HepG2 (cell line): ENCODE measurements at regions not wholly inside any gene's neighbourhood (a gene's known extent, or its start where the extent isn't known, plus 50 kb on each side); places are given as distances from the start of the nearest gene placed in this dataset.

Experiments used
- ATAC-seq: fragments of 200-7000 bp; cut with Tn5 transposase; 3 replicates; pipeline ENCODE4 v1.9.1; 2020; ENCODE audit warnings: mild to moderate bottlenecking, moderate library complexity
- BruUV-seq: library from RNA; stranded (reverse); fragments of 400-500 nt; replicated peaks from 2 replicates; lab custom pipeline; 2021; lab: Mats Ljungman, UMichigan
- CTCF ChIA-PET: fragments of 300-600 bp; formaldehyde crosslinking; extraction: SDS; loops from one replicate; lab custom pipeline; 2021; ENCODE audit warnings: low total read pairs, inconsistent platforms, low intra/inter-chr PET ratio; lab: Yijun Ruan, JAX
- POLR2A ChIA-PET: fragments of 350-600 bp; sonication (Branson Sonifier 250); formaldehyde crosslinking; loops from one replicate; lab custom pipeline; 2020; ENCODE audit warnings: antibody characterized with exemption, inconsistent platforms; lab: Yijun Ruan, JAX
- DNase-seq: peaks from one replicate; pipeline ENCODE4 v3.0.0-alpha.2; 2015; ENCODE audit warnings: low spot score
- FAIRE-seq: peaks from 3 replicates; lab custom pipeline; 2011; peaks lifted over from hg19 to GRCh38; lab: Jason Lieb, UNC
- H2AFZ ChIP-seq: one replicate; pipeline ENCODE4 v1.6.1; 2011; ENCODE audit warnings: low read length, inconsistent platforms
- H3K27ac ChIP-seq: fragments of 300-600 bp; 3 replicates; pipeline ENCODE4 v1.8.0; 2011; ENCODE audit warnings: mixed run types, mild to moderate bottlenecking, mixed read lengths, low read length, inconsistent platforms; ENCODE audit not compliant: insufficient read depth; ENCODE audit errors: extremely low read length
- H3K27me3 ChIP-seq, 2 experiments: fragments of 200-600 bp in 1 of 2; 2 replicates in 1 of 2; 3 replicates in 1 of 2; pipeline versions ENCODE4 v1.6.0 to v1.8.0; 2011; ENCODE audit warnings: low read length in 2 of 2, mild to moderate bottlenecking in 2 of 2, moderate library complexity in 2 of 2, inconsistent platforms in 1 of 2; ENCODE audit not compliant: insufficient read depth in 2 of 2, control insufficient read depth in 1 of 2
- H3K36me3 ChIP-seq, 2 experiments: fragments of 200-600 bp in 1 of 2; replicated peaks in 1 of 2; 2 replicates in 1 of 2; 3 replicates in 1 of 2; pipeline versions ENCODE4 v1.5.1 to v1.8.0; 2011; ENCODE audit warnings: low read length in 2 of 2, inconsistent platforms in 1 of 2; ENCODE audit not compliant: insufficient read depth in 2 of 2, control insufficient read depth in 1 of 2
- H3K4me1 ChIP-seq: 2 replicates; pipeline ENCODE4 v1.5.1; 2012; ENCODE audit warnings: low read length, inconsistent platforms; ENCODE audit not compliant: insufficient read depth
- H3K4me2 ChIP-seq: 2 replicates; pipeline ENCODE4 v1.6.0; 2011; ENCODE audit warnings: low read depth, low read length, inconsistent platforms
- H3K4me3 ChIP-seq, 3 experiments: fragments of 200-600 bp in 1 of 3; sonication (generic), shearing (Covaris generic) in 1 of 3; replicated peaks in 1 of 3; 2 replicates each; pipeline ENCODE4 v1.5.1; 2011 to 2016; ENCODE audit warnings: low read length in 3 of 3, inconsistent platforms in 2 of 3, low read depth in 2 of 3, mild to moderate bottlenecking in 2 of 3, control low read depth in 1 of 3, mixed read lengths in 1 of 3; ENCODE audit not compliant: insufficient read depth in 1 of 3
- H3K79me2 ChIP-seq: one replicate; pipeline ENCODE4 v1.6.1; 2011; ENCODE audit warnings: low read length, inconsistent platforms; ENCODE audit not compliant: insufficient read depth
- H3K9ac ChIP-seq: 2 replicates; pipeline ENCODE4 v1.6.0; 2011; ENCODE audit warnings: mild to moderate bottlenecking, low read depth, low read length, inconsistent platforms; ENCODE audit not compliant: insufficient read depth
- H3K9me3 ChIP-seq: 2 replicates; pipeline ENCODE4 v1.5.1; 2012; ENCODE audit warnings: mild to moderate bottlenecking, low read length
- H4K20me1 ChIP-seq: 2 replicates; pipeline ENCODE4 v1.6.0; 2011; ENCODE audit warnings: inconsistent platforms, mild to moderate bottlenecking, low read length, moderate library complexity; ENCODE audit not compliant: insufficient read depth
- HDAC1 ChIP-seq: sonication (generic); formaldehyde crosslinking; IDR thresholded peaks from 2 replicates; pipeline ENCODE4 v1.5.1; 2020; ENCODE audit warnings: mild to moderate bottlenecking, missing genetic modification reagents
- SALL2 ChIP-seq: sonication (generic); formaldehyde crosslinking; IDR thresholded peaks from 2 replicates; pipeline ENCODE4 v1.8.1; 2023; ENCODE audit warnings: mild to moderate bottlenecking, missing genetic modification reagents, inconsistent platforms
- SMARCC2 ChIP-seq: fragments of 450-650 bp; IDR thresholded peaks from 2 replicates; pipeline ENCODE4 v1.6.1; 2017; ENCODE audit warnings: antibody characterized with exemption, mild to moderate bottlenecking
- TEAD3 ChIP-seq: optimal IDR thresholded peaks from 2 replicates; pipeline ENCODE3; 2016; ENCODE audit warnings: borderline replicate concordance
- ZFP62 ChIP-seq: sonication (generic); formaldehyde crosslinking; IDR thresholded peaks from 2 replicates; pipeline ENCODE4 v1.4.0; 2020; ENCODE audit warnings: missing genetic modification reagents
- ZIK1 ChIP-seq: sonication (generic); formaldehyde crosslinking; IDR thresholded peaks from 2 replicates; pipeline ENCODE4 v1.5.0; 2020; ENCODE audit warnings: mild to moderate bottlenecking, low read depth, missing genetic modification reagents, borderline replicate concordance
- ZNF441 ChIP-seq: sonication (generic); formaldehyde crosslinking; IDR thresholded peaks from 2 replicates; pipeline ENCODE4 v1.7.0; 2021; ENCODE audit warnings: missing genetic modification reagents, borderline replicate concordance
- ZNF558 ChIP-seq: sonication (generic); formaldehyde crosslinking; IDR thresholded peaks from 2 replicates; pipeline ENCODE4 v1.9.0; 2022; ENCODE audit warnings: mild to moderate bottlenecking, missing genetic modification reagents, borderline replicate concordance
- ZNF782 ChIP-seq: sonication (generic); formaldehyde crosslinking; IDR thresholded peaks from 2 replicates; pipeline ENCODE4 v1.4.0; 2020; ENCODE audit warnings: missing genetic modification reagents, mild to moderate bottlenecking, borderline replicate concordance
- ZSCAN25 ChIP-seq: sonication (generic); formaldehyde crosslinking; IDR thresholded peaks from 2 replicates; pipeline ENCODE4 v1.8.0; 2022; ENCODE audit warnings: mild to moderate bottlenecking, missing genetic modification reagents
- WGBS: methylation state at CpG from one replicate; pipeline ENCODE4 v1.1.6; 2017; ENCODE audit warnings: low lambda C conversion rate; 5-methylcytosine and 5-hydroxymethylcytosine counted together
- in situ Hi-C: cut with HindIII; loops from 2 replicates; pipeline ENCODE4 v1.10.0; 2017; ENCODE audit warnings: low pct_unique_long_range_greater_than_20kb; ENCODE audit not compliant: extremely low pct_ligation_motif_present
- intact Hi-C: fragments of 100-400 bp; cut with micrococcal nuclease; formaldehyde crosslinking; loops from one replicate; pipeline ENCODE4 v1.10.0; 2022; ENCODE audit not compliant: unreplicated experiment
- TF ChIP-seq, protein P1 (sequence below): sonication (generic); IDR thresholded peaks from 2 replicates; pipeline ENCODE4 v1.6.1; 2016; ENCODE audit warnings: low read depth, borderline replicate concordance
- TF ChIP-seq, protein P2 (sequence below): sonication (generic); formaldehyde crosslinking; IDR thresholded peaks from 2 replicates; pipeline ENCODE4 v1.4.0; 2020; ENCODE audit warnings: mild to moderate bottlenecking, missing genetic modification reagents
- TF ChIP-seq, protein P3 (sequence below): IDR thresholded peaks from 2 replicates; pipeline ENCODE4 v1.6.1; 2018; ENCODE audit warnings: missing genetic modification reagents
- TF ChIP-seq, protein P4 (sequence below): sonication (generic); formaldehyde crosslinking; IDR thresholded peaks from 2 replicates; pipeline ENCODE4 v1.4.0; 2020; ENCODE audit warnings: missing genetic modification reagents
- TF ChIP-seq, protein P5 (sequence below): sonication (generic); formaldehyde crosslinking; IDR thresholded peaks from 2 replicates; pipeline ENCODE4 v1.8.1; 2023; ENCODE audit warnings: mild to moderate bottlenecking, inconsistent platforms, moderate library complexity, missing genetic modification reagents, borderline replicate concordance

DNA sequence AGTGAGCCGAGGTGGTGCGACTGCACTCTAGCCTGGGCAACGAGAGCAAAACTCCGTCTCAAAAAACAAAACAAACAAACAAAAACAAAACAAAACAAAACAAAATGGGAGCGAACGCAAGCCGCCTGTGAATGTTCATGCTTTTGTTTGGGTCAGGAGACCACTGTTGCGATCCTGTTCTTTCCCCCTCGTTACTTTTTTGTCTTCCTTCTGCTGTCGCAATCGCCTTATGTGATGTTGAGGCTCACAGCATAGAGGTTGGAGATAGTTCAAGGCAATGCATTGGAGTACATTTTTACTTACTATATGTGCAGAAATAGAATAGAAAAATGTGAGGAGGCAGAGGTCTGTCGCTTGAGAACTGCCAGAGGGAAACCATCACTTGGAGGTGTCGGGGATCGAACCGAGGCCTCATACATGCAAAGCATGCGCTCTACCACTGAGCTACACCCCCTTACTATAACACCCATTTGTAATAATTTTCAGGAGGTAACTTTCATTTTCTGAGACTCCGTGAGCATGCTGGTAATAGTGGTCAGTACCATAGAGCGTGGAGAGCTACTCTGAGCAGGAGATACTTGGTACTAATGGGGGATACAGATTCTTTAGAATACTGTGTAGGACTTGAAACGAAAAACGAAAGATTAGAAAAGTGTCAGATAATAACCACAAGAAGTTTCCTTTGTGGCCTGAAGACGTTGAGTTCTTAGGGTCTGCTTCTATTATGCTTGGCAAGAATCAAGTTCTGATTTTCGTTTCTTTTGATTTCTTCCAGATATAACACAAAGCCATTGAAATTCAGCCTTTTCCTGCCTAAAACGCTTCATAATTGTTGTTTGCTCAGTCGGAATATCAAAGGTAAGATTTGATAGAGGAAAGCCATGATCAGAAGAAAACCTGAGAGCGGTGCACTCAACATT, 121.1 kb downstream of the TRIM27 start (continued):
- TF ChIP-seq, protein P1, sequence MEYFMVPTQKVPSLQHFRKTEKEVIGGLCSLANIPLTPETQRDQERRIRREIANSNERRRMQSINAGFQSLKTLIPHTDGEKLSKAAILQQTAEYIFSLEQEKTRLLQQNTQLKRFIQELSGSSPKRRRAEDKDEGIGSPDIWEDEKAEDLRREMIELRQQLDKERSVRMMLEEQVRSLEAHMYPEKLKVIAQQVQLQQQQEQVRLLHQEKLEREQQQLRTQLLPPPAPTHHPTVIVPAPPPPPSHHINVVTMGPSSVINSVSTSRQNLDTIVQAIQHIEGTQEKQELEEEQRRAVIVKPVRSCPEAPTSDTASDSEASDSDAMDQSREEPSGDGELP: no peak
- TF ChIP-seq HDAC1 (CRISPR knock-in tag) (0 out of 2 replicates have a peak, but pooled peaks have one; percentile 32), SMARCC2 (no peak)

DNA sequence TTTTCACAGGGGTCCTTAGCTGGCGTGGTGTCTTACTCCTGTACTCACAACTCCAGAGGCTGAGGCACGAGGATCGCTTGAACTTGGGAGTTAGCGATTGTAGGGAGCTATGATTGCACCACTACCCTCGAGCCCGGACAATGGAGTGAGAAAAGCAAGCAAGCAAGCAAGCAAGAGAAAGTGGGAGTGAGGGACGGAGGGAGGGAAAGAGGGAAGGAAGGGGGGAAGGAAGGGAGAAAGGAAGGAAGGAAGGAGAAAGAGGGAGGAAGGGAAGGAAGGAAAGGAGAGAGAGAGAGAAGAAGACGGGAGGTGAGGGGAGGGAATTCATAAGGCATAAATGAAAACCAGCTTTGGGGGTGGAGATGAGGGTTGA, 120.5 kb downstream of the TRIM27 start:
- H3K9ac ChIP-seq: no peak overlapping the region
- H3K4me3 ChIP-seq: peak overlapping the region; percentile 28 to 49 (median 45)
- H3K4me2 ChIP-seq: peak overlapping the region; percentile 86
- H3K36me3 ChIP-seq: no peaks in the 10 kb centered on the region
- FAIRE-seq (no peak), ATAC-seq (peak; percentile 53), DNase-seq (no peak)
- no peak overlapping the region for H2AFZ ChIP-seq
- H3K79me2 ChIP-seq: no peaks in the 10 kb centered on the region
- no peak overlapping the region for H3K27ac ChIP-seq
- 3% methylated on average over 8 of the region's 8 CpGs for WGBS
- no peaks in the 10 kb centered on the region for H4K20me1 ChIP-seq
- peaks cover 28% of the 10 kb centered on the region for H3K4me1 ChIP-seq
- H3K27me3 ChIP-seq: no peaks in the 10 kb centered on the region; a peak in 1 of 5 replicates
- no peaks in the 10 kb centered on the region for H3K9me3 ChIP-seq
- ChIA-PET CTCF (no interaction called here), POLR2A (interaction anchor here (1.6 kb wide), 1 partner anchor 996 kb away, joined by 4 read pairs; a partner anchor contains a TSS)
- in situ Hi-C loops: no loop called here
- no TSS peak for BruUV-seq
- intact Hi-C loops: loop anchor here (2.0 kb wide), 1 partner anchor 13 kb away; no protein-coding TSS in a partner anchor
- TF ChIP-seq, protein P2, sequence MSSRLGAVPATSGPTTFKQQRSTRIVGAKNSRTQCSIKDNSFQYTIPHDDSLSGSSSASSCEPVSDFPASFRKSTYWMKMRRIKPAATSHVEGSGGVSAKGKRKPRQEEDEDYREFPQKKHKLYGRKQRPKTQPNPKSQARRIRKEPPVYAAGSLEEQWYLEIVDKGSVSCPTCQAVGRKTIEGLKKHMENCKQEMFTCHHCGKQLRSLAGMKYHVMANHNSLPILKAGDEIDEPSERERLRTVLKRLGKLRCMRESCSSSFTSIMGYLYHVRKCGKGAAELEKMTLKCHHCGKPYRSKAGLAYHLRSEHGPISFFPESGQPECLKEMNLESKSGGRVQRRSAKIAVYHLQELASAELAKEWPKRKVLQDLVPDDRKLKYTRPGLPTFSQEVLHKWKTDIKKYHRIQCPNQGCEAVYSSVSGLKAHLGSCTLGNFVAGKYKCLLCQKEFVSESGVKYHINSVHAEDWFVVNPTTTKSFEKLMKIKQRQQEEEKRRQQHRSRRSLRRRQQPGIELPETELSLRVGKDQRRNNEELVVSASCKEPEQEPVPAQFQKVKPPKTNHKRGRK: peak; percentile 95
- TF ChIP-seq ZFP62 (CRISPR knock-in tag) (no peak), SALL2 (CRISPR knock-in tag) (no peak), ZNF441 (CRISPR knock-in tag) (no peak), ZNF558 (CRISPR knock-in tag) (no peak), ZNF782 (CRISPR knock-in tag) (no peak), TEAD3 (CRISPR knock-in tag) (no peak), ZSCAN25 (CRISPR knock-in tag) (no peak), ZIK1 (CRISPR knock-in tag) (no peak)
- TF ChIP-seq, protein P3, sequence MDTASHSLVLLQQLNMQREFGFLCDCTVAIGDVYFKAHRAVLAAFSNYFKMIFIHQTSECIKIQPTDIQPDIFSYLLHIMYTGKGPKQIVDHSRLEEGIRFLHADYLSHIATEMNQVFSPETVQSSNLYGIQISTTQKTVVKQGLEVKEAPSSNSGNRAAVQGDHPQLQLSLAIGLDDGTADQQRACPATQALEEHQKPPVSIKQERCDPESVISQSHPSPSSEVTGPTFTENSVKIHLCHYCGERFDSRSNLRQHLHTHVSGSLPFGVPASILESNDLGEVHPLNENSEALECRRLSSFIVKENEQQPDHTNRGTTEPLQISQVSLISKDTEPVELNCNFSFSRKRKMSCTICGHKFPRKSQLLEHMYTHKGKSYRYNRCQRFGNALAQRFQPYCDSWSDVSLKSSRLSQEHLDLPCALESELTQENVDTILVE (CRISPR knock-in tag): no peak
- TF ChIP-seq, protein P4, sequence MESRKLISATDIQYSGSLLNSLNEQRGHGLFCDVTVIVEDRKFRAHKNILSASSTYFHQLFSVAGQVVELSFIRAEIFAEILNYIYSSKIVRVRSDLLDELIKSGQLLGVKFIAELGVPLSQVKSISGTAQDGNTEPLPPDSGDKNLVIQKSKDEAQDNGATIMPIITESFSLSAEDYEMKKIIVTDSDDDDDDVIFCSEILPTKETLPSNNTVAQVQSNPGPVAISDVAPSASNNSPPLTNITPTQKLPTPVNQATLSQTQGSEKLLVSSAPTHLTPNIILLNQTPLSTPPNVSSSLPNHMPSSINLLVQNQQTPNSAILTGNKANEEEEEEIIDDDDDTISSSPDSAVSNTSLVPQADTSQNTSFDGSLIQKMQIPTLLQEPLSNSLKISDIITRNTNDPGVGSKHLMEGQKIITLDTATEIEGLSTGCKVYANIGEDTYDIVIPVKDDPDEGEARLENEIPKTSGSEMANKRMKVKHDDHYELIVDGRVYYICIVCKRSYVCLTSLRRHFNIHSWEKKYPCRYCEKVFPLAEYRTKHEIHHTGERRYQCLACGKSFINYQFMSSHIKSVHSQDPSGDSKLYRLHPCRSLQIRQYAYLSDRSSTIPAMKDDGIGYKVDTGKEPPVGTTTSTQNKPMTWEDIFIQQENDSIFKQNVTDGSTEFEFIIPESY: no peak
- TF ChIP-seq, protein P5, sequence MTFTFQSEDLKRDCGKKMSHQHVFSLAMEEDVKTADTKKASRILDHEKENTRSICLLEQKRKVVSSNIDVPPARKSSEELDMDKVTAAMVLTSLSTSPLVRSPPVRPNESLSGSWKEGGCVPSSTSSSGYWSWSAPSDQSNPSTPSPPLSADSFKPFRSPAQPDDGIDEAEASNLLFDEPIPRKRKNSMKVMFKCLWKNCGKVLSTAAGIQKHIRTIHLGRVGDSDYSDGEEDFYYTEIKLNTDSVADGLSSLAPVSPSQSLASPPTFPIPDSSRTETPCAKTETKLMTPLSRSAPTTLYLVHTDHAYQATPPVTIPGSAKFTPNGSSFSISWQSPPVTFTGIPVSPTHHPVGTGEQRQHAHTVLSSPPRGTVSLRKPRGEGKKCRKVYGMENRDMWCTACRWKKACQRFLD: no peak
